Upper lobe of right lung (tissue), 1 donor: ENCODE measurements at regions not wholly inside any gene's neighbourhood (a gene's known extent, or its start where the extent isn't known, plus 50 kb on each side); places are given as distances from the start of the nearest gene placed in this dataset.
"Not testable (repeated sequence)": the region's sequence is repeated elsewhere in the genome, so short reads cannot be mapped to it uniquely, and the experiment has no call there.

Experiments
- ATAC-seq: fragments of 200-7000 bp; cut with Tn5 transposase; one replicate; pipeline ENCODE4 v1.9.1; 2020; ENCODE audit warnings: mild to moderate bottlenecking, moderate library complexity
- DNase-seq: peaks from one replicate; pipeline ENCODE4 v3.0.0-alpha.2; 2020
- H3K27ac ChIP-seq: fragments of 200-600 bp; one replicate; pipeline ENCODE4 v1.8.0; 2022
- H3K27me3 ChIP-seq: fragments of 200-600 bp; one replicate; pipeline ENCODE4 v1.8.0; 2022; ENCODE audit warnings: mild to moderate bottlenecking
- H3K36me3 ChIP-seq: fragments of 200-600 bp; one replicate; pipeline ENCODE4 v1.8.0; 2022
- H3K4me1 ChIP-seq: fragments of 200-600 bp; one replicate; pipeline ENCODE4 v1.8.0; 2022
- H3K4me3 ChIP-seq: fragments of 200-600 bp; one replicate; pipeline ENCODE4 v1.8.0; 2022; ENCODE audit warnings: mild to moderate bottlenecking
- H3K9me3 ChIP-seq: fragments of 200-600 bp; one replicate; pipeline ENCODE4 v1.8.0; 2022
- intact Hi-C: fragments of 100-400 bp; cut with DNase I; formaldehyde crosslinking; loops from one replicate; pipeline ENCODE4 v1.11.0; 2022
- TF ChIP-seq, protein P1 (sequence below): fragments of 200-600 bp; IDR thresholded peaks from one replicate; pipeline ENCODE4 v1.8.0; 2022; ENCODE audit warnings: antibody characterized with exemption
- donor health status: DM: no; HTN: yes; CAD: no; lungs with severe emphysema.

GRCh38 chr3:174358252-174358651, 500.9 kb upstream of the NAALADL2 start:
- H3K4me3 ChIP-seq, result no peak overlapping the region
- DNase-seq, result no peak
- no peaks in the 10 kb centered on the region for H3K27me3 ChIP-seq
- no peaks in the 10 kb centered on the region for H3K4me1 ChIP-seq
- intact Hi-C loops, result no loop called here
- H3K27ac ChIP-seq, result no peak overlapping the region
- TF ChIP-seq, protein P1, sequence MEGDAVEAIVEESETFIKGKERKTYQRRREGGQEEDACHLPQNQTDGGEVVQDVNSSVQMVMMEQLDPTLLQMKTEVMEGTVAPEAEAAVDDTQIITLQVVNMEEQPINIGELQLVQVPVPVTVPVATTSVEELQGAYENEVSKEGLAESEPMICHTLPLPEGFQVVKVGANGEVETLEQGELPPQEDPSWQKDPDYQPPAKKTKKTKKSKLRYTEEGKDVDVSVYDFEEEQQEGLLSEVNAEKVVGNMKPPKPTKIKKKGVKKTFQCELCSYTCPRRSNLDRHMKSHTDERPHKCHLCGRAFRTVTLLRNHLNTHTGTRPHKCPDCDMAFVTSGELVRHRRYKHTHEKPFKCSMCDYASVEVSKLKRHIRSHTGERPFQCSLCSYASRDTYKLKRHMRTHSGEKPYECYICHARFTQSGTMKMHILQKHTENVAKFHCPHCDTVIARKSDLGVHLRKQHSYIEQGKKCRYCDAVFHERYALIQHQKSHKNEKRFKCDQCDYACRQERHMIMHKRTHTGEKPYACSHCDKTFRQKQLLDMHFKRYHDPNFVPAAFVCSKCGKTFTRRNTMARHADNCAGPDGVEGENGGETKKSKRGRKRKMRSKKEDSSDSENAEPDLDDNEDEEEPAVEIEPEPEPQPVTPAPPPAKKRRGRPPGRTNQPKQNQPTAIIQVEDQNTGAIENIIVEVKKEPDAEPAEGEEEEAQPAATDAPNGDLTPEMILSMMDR, result no peak
- no peak for ATAC-seq
- H3K36me3 ChIP-seq, result no peaks in the 10 kb centered on the region
- no peaks in the 10 kb centered on the region for H3K9me3 ChIP-seq

GRCh38 chr3:174362556-174362955, 496.6 kb upstream of the NAALADL2 start:
- Histone ChIP-seq H3K9me3 (no peaks in the 10 kb centered on the region), H3K4me3 (no peak overlapping the region), H3K4me1 (no peaks in the 10 kb centered on the region), H3K36me3 (no peaks in the 10 kb centered on the region), H3K27ac (no peak overlapping the region), H3K27me3 (no peaks in the 10 kb centered on the region)
- no peak for ATAC-seq
- DNase-seq, result no peak
- TF ChIP-seq, protein P1, result no peak
- intact Hi-C loops, result no loop called here

GRCh38 chr3:174363256-174363655, 495.9 kb upstream of the NAALADL2 start:
- no peaks in the 10 kb centered on the region for H3K4me1 ChIP-seq
- H3K4me3 ChIP-seq, result no peak overlapping the region
- H3K27ac ChIP-seq, result no peak overlapping the region
- no peaks in the 10 kb centered on the region for H3K36me3 ChIP-seq
- ATAC-seq (no peak), DNase-seq (no peak)
- no peaks in the 10 kb centered on the region for H3K9me3 ChIP-seq
- H3K27me3 ChIP-seq, result no peaks in the 10 kb centered on the region
- intact Hi-C loops, result no loop called here
- TF ChIP-seq, protein P1, result no peak

- no peaks in the 10 kb centered on the region for H3K36me3 ChIP-seq
- H3K9me3 ChIP-seq, result no peaks in the 10 kb centered on the region
- TF ChIP-seq, protein P1, result no peak
- H3K27ac ChIP-seq, result no peak overlapping the region
- DNase-seq (no peak), ATAC-seq (no peak)
- no peak overlapping the region for H3K4me3 ChIP-seq
- no peaks in the 10 kb centered on the region for H3K27me3 ChIP-seq
- intact Hi-C loops, result no loop called here
- H3K4me1 ChIP-seq, result no peaks in the 10 kb centered on the region
These were observed 493.3 kb upstream of the NAALADL2 start for GRCh38 chr3:174365796-174366195.

DNA sequence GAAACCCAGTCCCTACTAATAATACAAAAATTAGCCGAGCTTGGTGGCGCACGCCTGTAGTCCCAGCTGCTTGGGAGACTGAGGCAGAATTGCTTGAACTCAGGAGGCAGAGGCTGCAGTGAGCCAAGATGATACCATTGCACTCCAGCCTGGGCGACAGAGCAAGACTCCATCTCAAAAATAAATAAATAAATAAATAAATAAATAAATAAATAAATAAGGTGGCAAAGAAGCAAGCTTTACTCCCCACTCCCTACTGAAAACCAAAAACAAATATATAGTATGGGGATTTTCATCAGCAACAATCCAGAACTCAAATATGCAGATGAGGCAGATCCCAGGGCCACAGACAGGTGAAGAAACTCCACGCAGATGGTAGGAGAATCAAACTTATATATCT, 492.2 kb upstream of the NAALADL2 start:
- ATAC-seq, H3K4me3 ChIP-seq, H3K9me3 ChIP-seq, H3K27ac ChIP-seq, H3K36me3 ChIP-seq, H3K27me3 ChIP-seq, intact Hi-C loops, DNase-seq, H3K4me1 ChIP-seq: not testable (repeated sequence)

GRCh38 chr3:174376346-174376745, 482.8 kb upstream of the NAALADL2 start:
- Histone ChIP-seq H3K4me3 (no peak overlapping the region), H3K36me3 (no peaks in the 10 kb centered on the region), H3K4me1 (no peaks in the 10 kb centered on the region), H3K9me3 (no peaks in the 10 kb centered on the region), H3K27ac (no peak overlapping the region), H3K27me3 (no peaks in the 10 kb centered on the region)
- TF ChIP-seq, protein P1, result no peak
- intact Hi-C loops, result no loop called here
- DNase-seq (no peak), ATAC-seq (no peak)
